ENCODE measurements at regions not wholly inside any gene's neighbourhood (a gene's known extent, or its start where the extent isn't known, plus 50 kb on each side); places are given as distances from the start of the nearest gene placed in this dataset.

DNA sequence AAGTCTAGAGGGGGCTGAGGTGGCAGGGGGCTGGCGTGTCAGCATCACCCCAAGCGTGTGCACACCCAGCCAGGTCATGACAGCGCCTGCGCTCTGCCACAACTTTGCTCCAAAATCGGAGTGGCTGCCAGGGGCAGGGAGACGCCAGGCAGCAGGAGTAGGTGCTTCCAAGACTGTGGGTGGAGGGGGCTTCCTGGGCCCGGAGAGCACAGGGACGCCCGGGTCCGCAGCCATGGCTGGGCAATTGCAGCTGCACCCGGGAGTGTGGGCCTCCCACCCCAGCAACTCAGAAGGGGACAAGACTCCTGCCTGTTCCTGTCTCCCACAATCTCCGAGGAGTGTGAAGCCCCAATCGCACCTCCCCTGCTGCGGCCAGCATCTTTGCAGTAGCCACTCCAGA, 53.1 kb upstream of the CYYR1 start:
- TF ChIP-seq TAF1 (IDR thresholded peaks at IDR 0.05; ENCODE audit: low read depth) (no peak), MAX (IDR thresholded peaks at IDR 0.05) (no peak), EGR1 (IDR thresholded peaks at IDR 0.05) (no peak), FOXM1 (IDR thresholded peaks at IDR 0.05; ENCODE audit: borderline replicate concordance, low read depth) (no peak)
- TF ChIP-seq, protein P1, sequence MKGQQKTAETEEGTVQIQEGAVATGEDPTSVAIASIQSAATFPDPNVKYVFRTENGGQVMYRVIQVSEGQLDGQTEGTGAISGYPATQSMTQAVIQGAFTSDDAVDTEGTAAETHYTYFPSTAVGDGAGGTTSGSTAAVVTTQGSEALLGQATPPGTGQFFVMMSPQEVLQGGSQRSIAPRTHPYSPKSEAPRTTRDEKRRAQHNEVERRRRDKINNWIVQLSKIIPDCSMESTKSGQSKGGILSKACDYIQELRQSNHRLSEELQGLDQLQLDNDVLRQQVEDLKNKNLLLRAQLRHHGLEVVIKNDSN (IDR thresholded peaks at IDR 0.05): no peak

DNA sequence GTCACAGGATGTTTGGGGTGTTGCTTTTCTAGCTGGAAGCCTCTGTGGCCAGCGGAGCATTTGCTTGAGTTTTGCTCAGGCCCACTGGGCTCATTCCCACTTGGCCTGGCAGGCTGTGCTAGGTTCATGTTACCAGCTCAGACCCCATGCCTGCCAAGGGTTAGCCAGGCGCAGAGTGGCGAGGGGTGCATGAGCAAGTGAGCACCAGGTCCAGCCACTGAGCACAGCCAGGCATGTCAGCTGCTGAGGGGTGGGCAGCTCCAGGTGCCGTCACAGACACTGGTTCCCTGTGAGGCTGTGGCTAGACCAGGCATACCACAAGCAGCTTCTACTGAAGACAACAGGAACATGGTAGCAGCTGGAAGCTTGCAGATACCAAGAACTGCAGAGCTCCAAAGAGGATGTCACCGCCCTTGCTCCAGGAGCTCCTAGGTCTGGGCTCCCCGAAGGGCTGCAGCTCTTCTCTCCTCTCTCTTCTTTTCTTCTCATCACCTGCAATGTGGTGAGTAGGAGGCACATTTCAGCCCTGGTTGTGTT, 52.0 kb upstream of the CYYR1 start:
- TF ChIP-seq EGR1 (IDR thresholded peaks at IDR 0.05): no peak
